GM23338 (cell line): ENCODE measurements at regions not wholly inside any gene's neighbourhood (a gene's known extent, or its start where the extent isn't known, plus 50 kb on each side); places are given as distances from the start of the nearest gene placed in this dataset.

ENCODE experiments used
- ATAC-seq: fragments of 200-7000 bp; cut with Tn5 transposase; 3 replicates; pipeline ENCODE4 v1.9.1; 2020
- DNase-seq: peaks from one replicate; pipeline ENCODE4 v3.0.0-alpha.2; 2015; ENCODE audit warnings: low spot score
- H2AFZ ChIP-seq: fragments of 200-600 bp; sonication (generic); 2 replicates; pipeline ENCODE4 v1.8.0; 2016; ENCODE audit warnings: antibody characterized with exemption, mild to moderate bottlenecking, moderate library complexity
- H3F3A ChIP-seq: fragments of 200-600 bp; sonication (generic); replicated peaks from 2 replicates; pipeline ENCODE4 v1.8.0; 2017; ENCODE audit warnings: antibody characterized with exemption, mixed run types, low read depth
- H3K27ac ChIP-seq: fragments of 200-600 bp; sonication (generic); 2 replicates; pipeline ENCODE4 v1.6.1; 2016; ENCODE audit warnings: low read depth
- H3K27me3 ChIP-seq: fragments of 200-600 bp; sonication (generic); 2 replicates; pipeline ENCODE4 v1.8.0; 2016; ENCODE audit warnings: mild to moderate bottlenecking, mixed run types, moderate library complexity; ENCODE audit not compliant: insufficient read depth
- H3K36me3 ChIP-seq: fragments of 200-600 bp; sonication (generic); 2 replicates; pipeline ENCODE4 v1.8.0; 2016; ENCODE audit warnings: mild to moderate bottlenecking; ENCODE audit not compliant: insufficient read depth
- H3K4me1 ChIP-seq: fragments of 200-600 bp; sonication (generic); 2 replicates; pipeline ENCODE4 v1.8.0; 2016; ENCODE audit warnings: mild to moderate bottlenecking, moderate library complexity; ENCODE audit not compliant: insufficient read depth
- H3K4me2 ChIP-seq: fragments of 200-600 bp; sonication (generic); 2 replicates; pipeline ENCODE4 v1.7.1; 2017; ENCODE audit warnings: mixed run types
- H3K4me3 ChIP-seq: fragments of 200-600 bp; sonication (generic); 2 replicates; pipeline ENCODE4 v1.6.1; 2016; ENCODE audit warnings: mixed run types
- H3K79me2 ChIP-seq: fragments of 200-600 bp; sonication (generic); replicated peaks from 2 replicates; pipeline ENCODE4 v1.8.0; 2017; ENCODE audit warnings: mild to moderate bottlenecking; ENCODE audit not compliant: insufficient read depth
- H3K9me2 ChIP-seq: fragments of 200-600 bp; sonication (generic); 2 replicates; pipeline ENCODE4 v1.8.0; 2017; ENCODE audit not compliant: insufficient read depth
- H4K20me1 ChIP-seq: fragments of 200-600 bp; sonication (generic); replicated peaks from 2 replicates; pipeline ENCODE4 v1.8.0; 2017; ENCODE audit warnings: mild to moderate bottlenecking; ENCODE audit not compliant: insufficient read depth
- H3K27ac Mint-ChIP-seq: 2 replicates; pipeline ENCODE4 v1.8.0; 2020; ENCODE audit warnings: inconsistent platforms, mild to moderate bottlenecking, moderate library complexity, mixed read lengths
- H3K27me3 Mint-ChIP-seq: 3 replicates; pipeline ENCODE4 v1.8.0; 2022; ENCODE audit warnings: low read depth, mild to moderate bottlenecking, moderate library complexity, mixed read lengths, inconsistent platforms; ENCODE audit not compliant: insufficient read depth, poor library complexity
- H3K36me3 Mint-ChIP-seq: 3 replicates; pipeline ENCODE4 v1.8.0; 2021; ENCODE audit warnings: low read depth, mild to moderate bottlenecking, inconsistent platforms, moderate library complexity, mixed read lengths
- H3K4me1 Mint-ChIP-seq: 3 replicates; pipeline ENCODE4 v1.8.0; 2020; ENCODE audit warnings: mild to moderate bottlenecking, inconsistent platforms, mixed read lengths
- H3K4me3 Mint-ChIP-seq: 3 replicates; pipeline ENCODE4 v1.8.0; 2021; ENCODE audit warnings: moderate library complexity, mild to moderate bottlenecking, inconsistent platforms, mixed read lengths
- H3K9me3 Mint-ChIP-seq: 3 replicates; pipeline ENCODE4 v1.8.0; 2020; ENCODE audit warnings: moderate library complexity, mild to moderate bottlenecking, inconsistent platforms, mixed read lengths
- EZH2 ChIP-seq: fragments of 200-600 bp; sonication (generic); IDR thresholded peaks from one replicate; pipeline ENCODE4 v1.8.0; 2017; ENCODE audit warnings: antibody characterized with exemption, mild to moderate bottlenecking, low read depth; ENCODE audit not compliant: unreplicated experiment
- NANOG ChIP-seq: IDR thresholded peaks from 2 replicates; pipeline ENCODE4 v1.6.1; 2016; ENCODE audit warnings: antibody characterized with exemption, borderline replicate concordance
- ZNF114 ChIP-seq: fragments of 250-450 bp; sonication (Bioruptor Pico); IDR thresholded peaks from 2 replicates; pipeline ENCODE4 v1.5.0; 2020; ENCODE audit warnings: mild to moderate bottlenecking, moderate library complexity
- TF ChIP-seq, protein P1 (sequence below): IDR thresholded peaks from one replicate; pipeline ENCODE4 v1.6.1; 2018; ENCODE audit warnings: antibody characterized with exemption; ENCODE audit not compliant: unreplicated experiment
- TF ChIP-seq, protein P2 (sequence below): fragments of 250-450 bp; sonication (Bioruptor Pico); IDR thresholded peaks from 2 replicates; pipeline ENCODE4 v1.5.0; 2020; ENCODE audit warnings: mild to moderate bottlenecking, moderate library complexity
- TF ChIP-seq, protein P3 (sequence below), 2 experiments: fragments of 200-600 bp in 1 of 2; sonication (generic) in 1 of 2; conservative IDR thresholded peaks; 2 replicates each; pipeline versions ENCODE4 v1.5.1 to v1.6.1; 2016 to 2017; ENCODE audit warnings: antibody characterized with exemption in 2 of 2, low read depth in 2 of 2, mild to moderate bottlenecking in 2 of 2, moderate library complexity in 1 of 2

DNA sequence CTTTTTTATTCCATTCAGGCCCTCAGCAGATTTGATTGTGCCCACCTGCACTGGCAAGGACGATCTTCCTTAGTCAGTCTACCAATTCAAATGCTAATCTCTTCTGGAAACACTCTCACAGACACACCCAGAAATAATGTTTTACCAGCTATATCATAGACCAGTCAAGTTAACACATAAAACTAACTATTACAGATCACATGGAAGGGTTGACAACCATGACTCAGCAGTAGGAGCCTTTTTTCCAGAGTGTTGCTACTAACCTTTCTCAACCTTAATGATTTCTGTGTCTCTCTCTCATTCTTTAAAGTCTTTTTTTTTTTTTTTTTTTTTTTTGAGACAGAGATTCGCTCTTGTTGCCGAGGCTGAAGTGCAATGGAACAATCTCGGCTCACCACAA, 68.7 kb upstream of the KCNK12 start:
- Histone ChIP-seq H3K9me2 (peaks cover 6% of the 10 kb centered on the region; the same call in 1 of the 2 replicates), H2AFZ (0 out of 2 replicates have a peak overlapping the region, but pooled peaks have one; percentile 3), H3K4me3 (no peak overlapping the region), H3K4me1 (peaks cover 41% of the 10 kb centered on the region), H4K20me1 (no peaks in the 10 kb centered on the region), H3K4me2 (no peak overlapping the region), H3F3A (no peaks in the 10 kb centered on the region; the same call in 1 of the 2 replicates), H3K79me2 (no peaks in the 10 kb centered on the region), H3K27ac (no peak overlapping the region), H3K36me3 (0 out of 2 replicates have a peak, but pooled peaks cover 4% of the 10 kb centered on the region), H3K27me3 (0 out of 2 replicates have a peak, but pooled peaks cover 5% of the 10 kb centered on the region)
- TF ChIP-seq ZNF114 (CRISPR knock-in tag) (no peak), EZH2 (no peak), NANOG (no peak)
- TF ChIP-seq, protein P1, sequence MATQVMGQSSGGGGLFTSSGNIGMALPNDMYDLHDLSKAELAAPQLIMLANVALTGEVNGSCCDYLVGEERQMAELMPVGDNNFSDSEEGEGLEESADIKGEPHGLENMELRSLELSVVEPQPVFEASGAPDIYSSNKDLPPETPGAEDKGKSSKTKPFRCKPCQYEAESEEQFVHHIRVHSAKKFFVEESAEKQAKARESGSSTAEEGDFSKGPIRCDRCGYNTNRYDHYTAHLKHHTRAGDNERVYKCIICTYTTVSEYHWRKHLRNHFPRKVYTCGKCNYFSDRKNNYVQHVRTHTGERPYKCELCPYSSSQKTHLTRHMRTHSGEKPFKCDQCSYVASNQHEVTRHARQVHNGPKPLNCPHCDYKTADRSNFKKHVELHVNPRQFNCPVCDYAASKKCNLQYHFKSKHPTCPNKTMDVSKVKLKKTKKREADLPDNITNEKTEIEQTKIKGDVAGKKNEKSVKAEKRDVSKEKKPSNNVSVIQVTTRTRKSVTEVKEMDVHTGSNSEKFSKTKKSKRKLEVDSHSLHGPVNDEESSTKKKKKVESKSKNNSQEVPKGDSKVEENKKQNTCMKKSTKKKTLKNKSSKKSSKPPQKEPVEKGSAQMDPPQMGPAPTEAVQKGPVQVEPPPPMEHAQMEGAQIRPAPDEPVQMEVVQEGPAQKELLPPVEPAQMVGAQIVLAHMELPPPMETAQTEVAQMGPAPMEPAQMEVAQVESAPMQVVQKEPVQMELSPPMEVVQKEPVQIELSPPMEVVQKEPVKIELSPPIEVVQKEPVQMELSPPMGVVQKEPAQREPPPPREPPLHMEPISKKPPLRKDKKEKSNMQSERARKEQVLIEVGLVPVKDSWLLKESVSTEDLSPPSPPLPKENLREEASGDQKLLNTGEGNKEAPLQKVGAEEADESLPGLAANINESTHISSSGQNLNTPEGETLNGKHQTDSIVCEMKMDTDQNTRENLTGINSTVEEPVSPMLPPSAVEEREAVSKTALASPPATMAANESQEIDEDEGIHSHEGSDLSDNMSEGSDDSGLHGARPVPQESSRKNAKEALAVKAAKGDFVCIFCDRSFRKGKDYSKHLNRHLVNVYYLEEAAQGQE: no peak
- TF ChIP-seq, protein P2, sequence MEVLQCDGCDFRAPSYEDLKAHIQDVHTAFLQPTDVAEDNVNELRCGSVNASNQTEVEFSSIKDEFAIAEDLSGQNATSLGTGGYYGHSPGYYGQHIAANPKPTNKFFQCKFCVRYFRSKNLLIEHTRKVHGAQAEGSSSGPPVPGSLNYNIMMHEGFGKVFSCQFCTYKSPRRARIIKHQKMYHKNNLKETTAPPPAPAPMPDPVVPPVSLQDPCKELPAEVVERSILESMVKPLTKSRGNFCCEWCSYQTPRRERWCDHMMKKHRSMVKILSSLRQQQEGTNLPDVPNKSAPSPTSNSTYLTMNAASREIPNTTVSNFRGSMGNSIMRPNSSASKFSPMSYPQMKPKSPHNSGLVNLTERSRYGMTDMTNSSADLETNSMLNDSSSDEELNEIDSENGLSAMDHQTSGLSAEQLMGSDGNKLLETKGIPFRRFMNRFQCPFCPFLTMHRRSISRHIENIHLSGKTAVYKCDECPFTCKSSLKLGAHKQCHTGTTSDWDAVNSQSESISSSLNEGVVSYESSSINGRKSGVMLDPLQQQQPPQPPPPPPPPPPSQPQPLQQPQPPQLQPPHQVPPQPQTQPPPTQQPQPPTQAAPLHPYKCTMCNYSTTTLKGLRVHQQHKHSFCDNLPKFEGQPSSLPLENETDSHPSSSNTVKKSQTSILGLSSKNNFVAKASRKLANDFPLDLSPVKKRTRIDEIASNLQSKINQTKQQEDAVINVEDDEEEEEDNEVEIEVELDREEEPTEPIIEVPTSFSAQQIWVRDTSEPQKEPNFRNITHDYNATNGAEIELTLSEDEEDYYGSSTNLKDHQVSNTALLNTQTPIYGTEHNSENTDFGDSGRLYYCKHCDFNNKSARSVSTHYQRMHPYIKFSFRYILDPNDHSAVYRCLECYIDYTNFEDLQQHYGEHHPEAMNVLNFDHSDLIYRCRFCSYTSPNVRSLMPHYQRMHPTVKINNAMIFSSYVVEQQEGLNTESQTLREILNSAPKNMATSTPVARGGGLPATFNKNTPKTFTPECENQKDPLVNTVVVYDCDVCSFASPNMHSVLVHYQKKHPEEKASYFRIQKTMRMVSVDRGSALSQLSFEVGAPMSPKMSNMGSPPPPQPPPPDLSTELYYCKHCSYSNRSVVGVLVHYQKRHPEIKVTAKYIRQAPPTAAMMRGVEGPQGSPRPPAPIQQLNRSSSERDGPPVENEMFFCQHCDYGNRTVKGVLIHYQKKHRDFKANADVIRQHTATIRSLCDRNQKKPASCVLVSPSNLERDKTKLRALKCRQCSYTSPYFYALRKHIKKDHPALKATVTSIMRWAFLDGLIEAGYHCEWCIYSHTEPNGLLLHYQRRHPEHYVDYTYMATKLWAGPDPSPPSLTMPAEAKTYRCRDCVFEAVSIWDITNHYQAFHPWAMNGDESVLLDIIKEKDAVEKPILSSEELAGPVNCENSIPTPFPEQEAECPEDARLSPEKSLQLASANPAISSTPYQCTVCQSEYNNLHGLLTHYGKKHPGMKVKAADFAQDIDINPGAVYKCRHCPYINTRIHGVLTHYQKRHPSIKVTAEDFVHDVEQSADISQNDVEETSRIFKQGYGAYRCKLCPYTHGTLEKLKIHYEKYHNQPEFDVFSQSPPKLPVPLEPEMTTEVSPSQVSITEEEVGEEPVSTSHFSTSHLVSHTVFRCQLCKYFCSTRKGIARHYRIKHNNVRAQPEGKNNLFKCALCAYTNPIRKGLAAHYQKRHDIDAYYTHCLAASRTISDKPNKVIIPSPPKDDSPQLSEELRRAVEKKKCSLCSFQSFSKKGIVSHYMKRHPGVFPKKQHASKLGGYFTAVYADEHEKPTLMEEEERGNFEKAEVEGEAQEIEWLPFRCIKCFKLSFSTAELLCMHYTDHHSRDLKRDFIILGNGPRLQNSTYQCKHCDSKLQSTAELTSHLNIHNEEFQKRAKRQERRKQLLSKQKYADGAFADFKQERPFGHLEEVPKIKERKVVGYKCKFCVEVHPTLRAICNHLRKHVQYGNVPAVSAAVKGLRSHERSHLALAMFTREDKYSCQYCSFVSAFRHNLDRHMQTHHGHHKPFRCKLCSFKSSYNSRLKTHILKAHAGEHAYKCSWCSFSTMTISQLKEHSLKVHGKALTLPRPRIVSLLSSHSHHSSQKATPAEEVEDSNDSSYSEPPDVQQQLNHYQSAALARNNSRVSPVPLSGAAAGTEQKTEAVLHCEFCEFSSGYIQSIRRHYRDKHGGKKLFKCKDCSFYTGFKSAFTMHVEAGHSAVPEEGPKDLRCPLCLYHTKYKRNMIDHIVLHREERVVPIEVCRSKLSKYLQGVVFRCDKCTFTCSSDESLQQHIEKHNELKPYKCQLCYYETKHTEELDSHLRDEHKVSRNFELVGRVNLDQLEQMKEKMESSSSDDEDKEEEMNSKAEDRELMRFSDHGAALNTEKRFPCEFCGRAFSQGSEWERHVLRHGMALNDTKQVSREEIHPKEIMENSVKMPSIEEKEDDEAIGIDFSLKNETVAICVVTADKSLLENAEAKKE: no peak
- TF ChIP-seq, protein P3, sequence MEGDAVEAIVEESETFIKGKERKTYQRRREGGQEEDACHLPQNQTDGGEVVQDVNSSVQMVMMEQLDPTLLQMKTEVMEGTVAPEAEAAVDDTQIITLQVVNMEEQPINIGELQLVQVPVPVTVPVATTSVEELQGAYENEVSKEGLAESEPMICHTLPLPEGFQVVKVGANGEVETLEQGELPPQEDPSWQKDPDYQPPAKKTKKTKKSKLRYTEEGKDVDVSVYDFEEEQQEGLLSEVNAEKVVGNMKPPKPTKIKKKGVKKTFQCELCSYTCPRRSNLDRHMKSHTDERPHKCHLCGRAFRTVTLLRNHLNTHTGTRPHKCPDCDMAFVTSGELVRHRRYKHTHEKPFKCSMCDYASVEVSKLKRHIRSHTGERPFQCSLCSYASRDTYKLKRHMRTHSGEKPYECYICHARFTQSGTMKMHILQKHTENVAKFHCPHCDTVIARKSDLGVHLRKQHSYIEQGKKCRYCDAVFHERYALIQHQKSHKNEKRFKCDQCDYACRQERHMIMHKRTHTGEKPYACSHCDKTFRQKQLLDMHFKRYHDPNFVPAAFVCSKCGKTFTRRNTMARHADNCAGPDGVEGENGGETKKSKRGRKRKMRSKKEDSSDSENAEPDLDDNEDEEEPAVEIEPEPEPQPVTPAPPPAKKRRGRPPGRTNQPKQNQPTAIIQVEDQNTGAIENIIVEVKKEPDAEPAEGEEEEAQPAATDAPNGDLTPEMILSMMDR (conservative IDR thresholded peaks at IDR 0.05; ENCODE audit: low read depth in 2 of 2): no peak
- H3K36me3 Mint-ChIP-seq: peaks cover 7% of the 10 kb centered on the region
- ATAC-seq (no peak), DNase-seq (no peak)
- peaks cover 7% of the 10 kb centered on the region for H3K9me3 Mint-ChIP-seq
- peak overlapping the region; percentile 11; the same call in 1 of the 2 replicates for H3K27ac Mint-ChIP-seq
- H3K4me1 Mint-ChIP-seq: peaks cover 52% of the 10 kb centered on the region
- peaks cover 18% of the 10 kb centered on the region for H3K27me3 Mint-ChIP-seq
- no peak overlapping the region for H3K4me3 Mint-ChIP-seq
